Endothelial cell of umbilical vein (primary cell): ENCODE measurements at regions not wholly inside any gene's neighbourhood (a gene's known extent, or its start where the extent isn't known, plus 50 kb on each side); places are given as distances from the start of the nearest gene placed in this dataset.

Experiments
- BruUV-seq: library from RNA; stranded (reverse); fragments of 400-500 nt; replicated peaks from 2 replicates; lab custom pipeline; 2021; lab: Mats Ljungman, UMichigan
- CTCF ChIA-PET: fragments of 300-600, 350-600 bp; sonication (Branson Sonifier 250); formaldehyde crosslinking; loops from one replicate; lab custom pipeline; 2021; ENCODE audit warnings: antibody characterized with exemption, inconsistent platforms; lab: Charles Lee
- POLR2A ChIA-PET: fragments of 300-600, 350-600 bp; sonication (Branson Sonifier 250); formaldehyde crosslinking; loops from one replicate; lab custom pipeline; 2021; ENCODE audit warnings: antibody characterized with exemption, inconsistent platforms; lab: Charles Lee
- DNase-seq: peaks from one replicate; pipeline ENCODE4 v3.0.0-alpha.2; 2011; ENCODE audit warnings: low read depth, low spot score
- FAIRE-seq: peaks from 2 replicates; lab custom pipeline; 2011; peaks lifted over from hg19 to GRCh38; lab: Jason Lieb, UNC
- H2AFZ ChIP-seq: 2 replicates; pipeline ENCODE4 v1.6.0; 2012; ENCODE audit warnings: low read depth, low read length, control low read depth, inconsistent platforms
- H3K27ac ChIP-seq: 2 replicates; pipeline ENCODE4 v1.5.1; 2011; ENCODE audit warnings: low read depth, mild to moderate bottlenecking, control low read depth, low read length, moderate library complexity; ENCODE audit not compliant: insufficient read depth
- H3K27me3 ChIP-seq, 2 experiments: 2 replicates each; pipeline versions ENCODE4 v1.6.0 to v1.6.1; 2011; ENCODE audit warnings: low read length in 2 of 2, mixed read lengths in 1 of 2; ENCODE audit not compliant: control insufficient read depth in 2 of 2, insufficient read depth in 2 of 2
- H3K36me3 ChIP-seq, 2 experiments: 2 replicates in 1 of 2; 3 replicates in 1 of 2; pipeline ENCODE4 v1.5.1; 2011; ENCODE audit warnings: low read length in 2 of 2, mild to moderate bottlenecking in 1 of 2, moderate library complexity in 1 of 2; ENCODE audit not compliant: control insufficient read depth in 2 of 2, insufficient read depth in 2 of 2; ENCODE audit errors: extremely low read depth in 1 of 2
- H3K4me1 ChIP-seq: 3 replicates; pipeline ENCODE4 v1.5.1; 2011; ENCODE audit warnings: mild to moderate bottlenecking, low read length; ENCODE audit not compliant: control insufficient read depth, insufficient read depth; ENCODE audit errors: extremely low read depth
- H3K4me2 ChIP-seq: 2 replicates; pipeline ENCODE4 v1.6.1; 2011; ENCODE audit warnings: low read length, control low read depth, mixed read lengths; ENCODE audit not compliant: insufficient read depth
- H3K4me3 ChIP-seq, 3 experiments: fragments of 200-600 bp in 1 of 3; sonication (generic), shearing (Covaris generic) in 1 of 3; replicated peaks in 1 of 3; 2 replicates each; pipeline ENCODE4 v1.5.1; 2011 to 2016; ENCODE audit warnings: control low read depth in 3 of 3, low read length in 3 of 3, mild to moderate bottlenecking in 2 of 3, inconsistent platforms in 1 of 3, low read depth in 1 of 3, moderate library complexity in 1 of 3; ENCODE audit not compliant: insufficient read depth in 1 of 3
- H3K79me2 ChIP-seq: 2 replicates; pipeline ENCODE4 v1.6.0; 2012; ENCODE audit warnings: low read length, inconsistent platforms; ENCODE audit not compliant: control insufficient read depth, insufficient read depth
- H3K9ac ChIP-seq: replicated peaks from 2 replicates; pipeline ENCODE3; 2011; ENCODE audit warnings: low read length, control low read depth; ENCODE audit not compliant: insufficient read depth; ENCODE audit errors: extremely low read depth
- H3K9me1 ChIP-seq: replicated peaks from 3 replicates; pipeline ENCODE4 v1.6.0; 2011; ENCODE audit warnings: mild to moderate bottlenecking, low read length; ENCODE audit not compliant: control insufficient read depth, insufficient read depth; ENCODE audit errors: extremely low read depth
- H3K9me3 ChIP-seq: replicated peaks from 2 replicates; pipeline ENCODE4 v1.5.1; 2012; ENCODE audit warnings: low read length, inconsistent platforms; ENCODE audit not compliant: control insufficient read depth, insufficient read depth
- H4K20me1 ChIP-seq: replicated peaks from 2 replicates; pipeline ENCODE3; 2011; ENCODE audit warnings: mild to moderate bottlenecking, low read length; ENCODE audit not compliant: control insufficient read depth, insufficient read depth; ENCODE audit errors: extremely low read depth
- CTCF ChIP-seq, 2 donors: IDR thresholded peaks; 1 replicate in 1 of 2; 2 replicates in 1 of 2; pipeline ENCODE4 v1.5.1; 2011; ENCODE audit warnings: low read length in 2 of 2, mild to moderate bottlenecking in 2 of 2, moderate library complexity in 2 of 2, control low read depth in 1 of 2, inconsistent platforms in 1 of 2, low read depth in 1 of 2; ENCODE audit not compliant: insufficient read depth in 1 of 2; ENCODE audit errors: extremely low read depth in 1 of 2
- EZH2 ChIP-seq: IDR thresholded peaks from 2 replicates; pipeline ENCODE4 v1.6.1; 2012; ENCODE audit warnings: borderline replicate concordance, low read depth, mild to moderate bottlenecking, moderate library complexity, low read length, inconsistent platforms; ENCODE audit not compliant: severe bottlenecking
- FOS ChIP-seq: IDR thresholded peaks from 2 replicates; pipeline ENCODE4 v1.6.1; 2011; ENCODE audit warnings: mild to moderate bottlenecking, low read length, moderate library complexity, borderline replicate concordance; ENCODE audit not compliant: insufficient read depth
- GATA2 ChIP-seq: IDR thresholded peaks from 2 replicates; pipeline ENCODE4 v1.7.0; 2011; ENCODE audit warnings: low read depth, mild to moderate bottlenecking, moderate library complexity, mixed read lengths, low read length; ENCODE audit not compliant: insufficient read length, insufficient read depth
- JUN ChIP-seq: IDR thresholded peaks from 2 replicates; pipeline ENCODE4 v1.6.1; 2011; ENCODE audit warnings: borderline replicate concordance, low read depth; ENCODE audit not compliant: insufficient read length, insufficient read depth
- MAX ChIP-seq: IDR thresholded peaks from 2 replicates; pipeline ENCODE4 v1.6.1; 2011; ENCODE audit not compliant: insufficient read depth, insufficient read length
- MYC ChIP-seq: IDR thresholded peaks from one replicate; pipeline ENCODE4 v1.6.1; 2011; ENCODE audit warnings: mild to moderate bottlenecking, low read depth, low read length
- POLR2A ChIP-seq: IDR thresholded peaks from 2 replicates; pipeline ENCODE4 v1.6.1; 2012; ENCODE audit warnings: low read depth, mild to moderate bottlenecking, control low read depth, low read length
- POLR2AphosphoS5 ChIP-seq: IDR thresholded peaks from 2 replicates; pipeline ENCODE4 v1.6.1; 2012; ENCODE audit warnings: low read depth, mild to moderate bottlenecking, control low read depth, low read length, moderate library complexity; ENCODE audit not compliant: insufficient read depth
- dilution Hi-C: fragments of 300-500 bp; cut with MboI; formaldehyde crosslinking; loops from one replicate; pipeline ENCODE4 v1.15.0; 2019; ENCODE audit warnings: low sequenced_read_pairs; ENCODE audit not compliant: extremely low pct_ligation_motif_present
- intact Hi-C: fragments of 100-400 bp; cut with micrococcal nuclease; formaldehyde crosslinking; loops from one replicate; pipeline ENCODE4 v1.10.0; 2022

DNA sequence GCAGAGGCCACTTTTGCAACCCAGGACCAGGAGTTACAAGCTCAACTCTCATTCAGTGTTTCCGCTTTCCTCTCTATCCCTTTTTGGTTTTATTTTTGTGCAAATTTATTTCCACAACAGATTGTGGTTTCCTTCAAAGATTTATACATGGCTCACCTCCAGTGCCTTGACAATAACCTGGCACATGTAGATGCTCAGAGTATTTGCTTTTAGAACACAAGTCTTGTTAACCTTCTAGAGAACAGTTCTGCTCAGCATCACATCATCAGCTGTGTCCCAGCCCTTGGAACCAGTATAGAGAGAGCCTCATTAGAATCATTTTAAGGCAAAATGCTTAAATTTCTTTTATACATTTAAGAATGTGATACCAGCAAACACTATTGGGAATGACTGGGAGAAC lies 133.7 kb downstream of the TENT5C start:
- FAIRE-seq (no peak), DNase-seq (no peak)
- intact Hi-C loops: loop anchor here (5.0 kb wide), 1 partner anchor 67 kb away; no protein-coding TSS in a partner anchor
- no peak overlapping the region for H3K4me2 ChIP-seq
- no TSS peak for BruUV-seq
- no peak overlapping the region for H3K4me3 ChIP-seq
- H3K4me1 ChIP-seq: peaks cover 3% of the 10 kb centered on the region
- H3K27ac ChIP-seq: no peak overlapping the region
- H3K9ac ChIP-seq: no peak overlapping the region
- TF ChIP-seq MAX: no peak
- no peak for TF ChIP-seq MYC
- no peak for TF ChIP-seq JUN
- TF ChIP-seq GATA2: no peak
- no peak for TF ChIP-seq POLR2A
- TF ChIP-seq CTCF (IDR thresholded peaks at IDR 0.05; ENCODE audit: extremely low read depth in 1 of 2, insufficient read depth in 1 of 2, low read depth in 1 of 2, low read length in 2 of 2): no peak
- TF ChIP-seq POLR2AphosphoS5: no peak
- no peak for TF ChIP-seq FOS
- no peak for TF ChIP-seq EZH2
- no peaks in the 10 kb centered on the region for H3K27me3 ChIP-seq
- H3K9me1 ChIP-seq: no peaks in the 10 kb centered on the region
- dilution Hi-C loops: no loop called here
- H3K9me3 ChIP-seq: no peaks in the 10 kb centered on the region
- H3K79me2 ChIP-seq: no peaks in the 10 kb centered on the region
- no peak overlapping the region for H2AFZ ChIP-seq
- H3K36me3 ChIP-seq: no peaks in the 10 kb centered on the region
- no peaks in the 10 kb centered on the region for H4K20me1 ChIP-seq
- POLR2A ChIA-PET: no interaction called here
- CTCF ChIA-PET: interaction anchor here (1.6 to 5.9 kb wide), 2 partner anchors 14 to 19 kb away, joined by 4 to 51 read pairs; no protein-coding TSS in a partner anchor
